Keratinocyte (primary cell): ENCODE measurements at regions not wholly inside any gene's neighbourhood (a gene's known extent, or its start where the extent isn't known, plus 50 kb on each side); places are given as distances from the start of the nearest gene placed in this dataset.

Experiments
- CTCF ChIP-seq, 3 experiments: IDR thresholded peaks in 1 of 3; conservative IDR thresholded peaks in 1 of 3; optimal IDR thresholded peaks in 1 of 3; 2 replicates in 2 of 3; 3 replicates in 1 of 3; pipeline versions ENCODE3 to v1.5.1; 2011; ENCODE audit warnings: low read length in 3 of 3, mild to moderate bottlenecking in 3 of 3, moderate library complexity in 2 of 3, control low read depth in 1 of 3, inconsistent platforms in 1 of 3; ENCODE audit not compliant: insufficient read depth in 2 of 3; ENCODE audit errors: extremely low read depth in 1 of 3
- EZH2 ChIP-seq: IDR thresholded peaks from one replicate; pipeline ENCODE4 v1.6.1; 2012; ENCODE audit warnings: inconsistent platforms, mild to moderate bottlenecking, low read length, moderate library complexity

- no peak for TF ChIP-seq CTCF (optimal IDR thresholded peaks at IDR 0.05 in 1 of 3, IDR thresholded peaks at IDR 0.05 in 1 of 3, conservative IDR thresholded peaks at IDR 0.05 in 1 of 3; ENCODE audit: extremely low read depth in 1 of 3, insufficient read depth in 2 of 3, low read length in 3 of 3)
- no peak for TF ChIP-seq EZH2
Observed at GRCh38 chr5:121628783-121629182, 222.9 kb upstream of the FTMT start.
